NCI-H1105 (cell line): ENCODE measurements at regions not wholly inside any gene's neighbourhood (a gene's known extent, or its start where the extent isn't known, plus 50 kb on each side); places are given as distances from the start of the nearest gene placed in this dataset.

Source experiments
- DNase-seq: peaks from one replicate; lab custom pipeline; 2025; lab: John Stamatoyannopoulos, UW

GRCh38 chr20:50376888-50377459 is 133.2 kb upstream of the PTPN1 start:
- no peak for DNase-seq

- no peak for DNase-seq
These were observed 131.8 kb upstream of the PTPN1 start for GRCh38 chr20:50378170-50379000.

- peak; percentile 81 for DNase-seq
These were observed 130.9 kb upstream of the PTPN1 start for GRCh38 chr20:50379049-50379990.

- no peak for DNase-seq
These were observed 130.0 kb upstream of the PTPN1 start for GRCh38 chr20:50379991-50380696.

- no peak for DNase-seq
These were observed 129.5 kb upstream of the PTPN1 start for GRCh38 chr20:50380697-50381040.

- no peak for DNase-seq
These were observed 129.0 kb upstream of the PTPN1 start for GRCh38 chr20:50381075-50381732.

- no peak for DNase-seq
These were observed 128.2 kb upstream of the PTPN1 start for GRCh38 chr20:50381771-50382593.

GRCh38 chr20:50385733-50386640 is 124.2 kb upstream of the PTPN1 start:
- no peak for DNase-seq

- DNase-seq, result no peak
These were observed 123.6 kb upstream of the PTPN1 start for GRCh38 chr20:50386641-50386960.

GRCh38 chr20:50387218-50387995 is 122.8 kb upstream of the PTPN1 start:
- DNase-seq, result no peak

GRCh38 chr20:50387996-50388332 is 122.2 kb upstream of the PTPN1 start:
- no peak for DNase-seq

- DNase-seq, result no peak
These were observed 121.3 kb upstream of the PTPN1 start for GRCh38 chr20:50388733-50389437.

- DNase-seq, result no peak
These were observed 120.8 kb upstream of the PTPN1 start for GRCh38 chr20:50389438-50389807.

- DNase-seq, result no peak
These were observed 120.1 kb upstream of the PTPN1 start for GRCh38 chr20:50389808-50390684.

GRCh38 chr20:50390685-50391443 is 119.3 kb upstream of the PTPN1 start:
- no peak for DNase-seq

GRCh38 chr20:50391444-50392137 is 118.6 kb upstream of the PTPN1 start:
- no peak for DNase-seq
